K562 (cell line): ENCODE measurements at regions not wholly inside any gene's neighbourhood (a gene's known extent, or its start where the extent isn't known, plus 50 kb on each side); places are given as distances from the start of the nearest gene placed in this dataset.

Experiments
- ATAC-seq: fragments of 200-7000 bp; cut with Tn5 transposase; 3 replicates; pipeline ENCODE4 v1.9.1; 2020; ENCODE audit warnings: moderate library complexity
- BruUV-seq: library from RNA; stranded (reverse); fragments of 400-500 nt; replicated peaks from 2 replicates; lab custom pipeline; 2021; lab: Mats Ljungman, UMichigan
- CTCF ChIA-PET: fragments of 300-600 bp; formaldehyde crosslinking; extraction: SDS; loops from one replicate; lab custom pipeline; 2021; ENCODE audit warnings: low intra/inter-chr PET ratio; lab: Yijun Ruan, JAX
- POLR2A ChIA-PET: fragments of 300-600, 350-650 bp; sonication (Branson Sonifier 250); formaldehyde crosslinking; extraction: SDS; loops from one replicate; lab custom pipeline; 2021; ENCODE audit warnings: antibody characterized with exemption, inconsistent platforms; lab: Yijun Ruan, JAX
- DNase-seq, 4 experiments: peaks; one replicate each; pipeline versions ENCODE4 v3.0.0 to v3.0.0-alpha.2; 2011 to 2018; ENCODE audit warnings: low spot score in 3 of 4, mixed read lengths in 3 of 4; ENCODE audit errors: extremely low read depth in 1 of 4
- FAIRE-seq: peaks from 2 replicates; lab custom pipeline; 2011; peaks lifted over from hg19 to GRCh38; lab: Jason Lieb, UNC
- H2AFZ ChIP-seq: 2 replicates; pipeline ENCODE4 v1.6.0; 2011; ENCODE audit warnings: low read depth, low read length, control low read depth, inconsistent platforms
- H3K27ac ChIP-seq: fragments of 200-600 bp; 3 replicates; pipeline ENCODE4 v1.8.0; 2011; ENCODE audit warnings: low read depth, mild to moderate bottlenecking, control low read depth, inconsistent platforms, low read length, moderate library complexity, mixed read lengths; ENCODE audit errors: extremely low read depth
- H3K27me3 ChIP-seq, 2 experiments: fragments of 300-600 bp in 1 of 2; 2 replicates in 1 of 2; 3 replicates in 1 of 2; pipeline versions ENCODE4 v1.6.0 to v1.8.0; 2011; ENCODE audit warnings: inconsistent platforms in 2 of 2, low read length in 2 of 2, mild to moderate bottlenecking in 1 of 2, mixed read lengths in 1 of 2, moderate library complexity in 1 of 2; ENCODE audit not compliant: control insufficient read depth in 2 of 2, insufficient read depth in 2 of 2
- H3K36me3 ChIP-seq: fragments of 300-600 bp; 3 replicates; pipeline ENCODE4 v1.8.0; 2011; ENCODE audit warnings: mild to moderate bottlenecking, low read length, inconsistent platforms; ENCODE audit not compliant: control insufficient read depth, insufficient read depth
- H3K4me1 ChIP-seq, 2 experiments: fragments of 200-600 bp in 1 of 2; replicated peaks in 1 of 2; 2 replicates in 1 of 2; 3 replicates in 1 of 2; pipeline versions ENCODE4 v1.5.1 to v1.8.0; 2011; ENCODE audit warnings: inconsistent platforms in 2 of 2, low read length in 2 of 2, mild to moderate bottlenecking in 1 of 2, mixed read lengths in 1 of 2, moderate library complexity in 1 of 2; ENCODE audit not compliant: control insufficient read depth in 2 of 2, insufficient read depth in 2 of 2
- H3K4me2 ChIP-seq: 2 replicates; pipeline ENCODE4 v1.6.1; 2011; ENCODE audit warnings: low read length, control low read depth, inconsistent platforms, mixed read lengths; ENCODE audit not compliant: insufficient read depth
- H3K4me3 ChIP-seq: fragments of 200-600 bp; sonication (generic), shearing (Covaris generic); 2 replicates; pipeline ENCODE4 v1.5.1; 2016; ENCODE audit warnings: control low read depth, inconsistent platforms
- H3K79me2 ChIP-seq: fragments of 200-600 bp; 3 replicates; pipeline ENCODE4 v1.8.0; 2011; ENCODE audit warnings: low read length, inconsistent platforms; ENCODE audit not compliant: control insufficient read depth, insufficient read depth
- H3K9ac ChIP-seq, 2 experiments: 2 replicates each; pipeline versions ENCODE4 v1.6.0 to v1.6.1; 2011; ENCODE audit warnings: low read depth in 2 of 2, low read length in 2 of 2, control low read depth in 1 of 2, inconsistent platforms in 1 of 2, mild to moderate bottlenecking in 1 of 2, mixed read lengths in 1 of 2; ENCODE audit not compliant: insufficient read depth in 1 of 2
- H3K9me1 ChIP-seq: one replicate; pipeline ENCODE4 v1.6.0; 2011; ENCODE audit warnings: inconsistent platforms, mild to moderate bottlenecking, low read length, moderate library complexity; ENCODE audit not compliant: control insufficient read depth, insufficient read depth
- H3K9me3 ChIP-seq: replicated peaks from 2 replicates; pipeline ENCODE4 v1.5.1; 2011; ENCODE audit warnings: low read depth, low read length, inconsistent platforms; ENCODE audit not compliant: control insufficient read depth, insufficient read depth
- H4K20me1 ChIP-seq: replicated peaks from 2 replicates; pipeline ENCODE4 v1.6.1; 2011; ENCODE audit warnings: low read length, inconsistent platforms, mixed read lengths; ENCODE audit not compliant: control insufficient read depth, insufficient read depth
- ATF2 ChIP-seq: sonication (generic); formaldehyde crosslinking; IDR thresholded peaks from 2 replicates; pipeline ENCODE4 v1.8.1; 2022; ENCODE audit warnings: missing genetic modification reagents
- BACH1 ChIP-seq: fragments of 200-800 bp; sonication (Bioruptor generic); IDR thresholded peaks from 2 replicates; pipeline ENCODE4 v1.6.1; 2016; ENCODE audit warnings: missing genetic modification characterization, missing compliant biosample characterization
- BCOR ChIP-seq: fragments of 450-650 bp; IDR thresholded peaks from 2 replicates; pipeline ENCODE4 v1.6.1; 2016
- HMGXB4 ChIP-seq: sonication (generic); formaldehyde crosslinking; IDR thresholded peaks from 2 replicates; pipeline ENCODE4 v1.8.1; 2023; ENCODE audit warnings: mild to moderate bottlenecking, missing genetic modification reagents
- HNRNPLL ChIP-seq: fragments of 200-400 bp; formaldehyde crosslinking; IDR thresholded peaks from 2 replicates; pipeline ENCODE4 v1.6.1; 2017; ENCODE audit warnings: low read length, low read depth, mild to moderate bottlenecking; ENCODE audit not compliant: poor library complexity, severe bottlenecking
- KDM4B ChIP-seq, 2 experiments: fragments of 450-650 bp in 1 of 2; sonication (generic) in 1 of 2; IDR thresholded peaks; 2 replicates each; pipeline ENCODE4 v1.6.1; 2016 to 2017; ENCODE audit warnings: borderline replicate concordance in 2 of 2, antibody characterized with exemption in 1 of 2, low read depth in 1 of 2, mild to moderate bottlenecking in 1 of 2
- KDM5B ChIP-seq: fragments of 200-600 bp; sonication (generic); IDR thresholded peaks from 2 replicates; pipeline ENCODE4 v1.6.1; 2012; ENCODE audit warnings: low read depth, mild to moderate bottlenecking, moderate library complexity, low read length, control low read depth, inconsistent platforms; ENCODE audit not compliant: insufficient replicate concordance
- MIER1 ChIP-seq: fragments of 450-650 bp; IDR thresholded peaks from 2 replicates; pipeline ENCODE4 v1.6.1; 2016; ENCODE audit warnings: antibody characterized with exemption, mild to moderate bottlenecking, low read depth
- POLR2AphosphoS5 ChIP-seq: IDR thresholded peaks from 2 replicates; pipeline ENCODE4 v1.6.1; 2011; ENCODE audit warnings: mild to moderate bottlenecking, low read depth, low read length, moderate library complexity; ENCODE audit not compliant: control insufficient read depth, insufficient read depth
- RB1 ChIP-seq: fragments of 450-650 bp; IDR thresholded peaks from 2 replicates; pipeline ENCODE4 v1.6.1; 2017; ENCODE audit warnings: low read depth, mild to moderate bottlenecking
- RBM22 ChIP-seq: fragments of 200-400 bp; formaldehyde crosslinking; IDR thresholded peaks from 2 replicates; pipeline ENCODE4 v1.6.1; 2018; ENCODE audit warnings: low read length, low read depth; ENCODE audit not compliant: poor library complexity, severe bottlenecking
- ZNF395 ChIP-seq: fragments of 200-800 bp; sonication (Bioruptor generic); IDR thresholded peaks from 2 replicates; pipeline ENCODE4 v1.6.1; 2017; ENCODE audit warnings: missing genetic modification characterization, missing compliant biosample characterization
- ZNF586 ChIP-seq: fragments of 450-650 bp; formaldehyde crosslinking; conservative IDR thresholded peaks from 2 replicates; pipeline ENCODE4 v1.4.0; 2020; ENCODE audit warnings: mild to moderate bottlenecking, moderate library complexity
- WGBS: fragments of 100-300 bp; shearing (Covaris generic); methylation state at CpG from one replicate; pipeline ENCODE4 v1.1.6; 2016; ENCODE audit warnings: low coverage, mixed read lengths; ENCODE audit not compliant: insufficient coverage; ENCODE audit errors: missing lambda C conversion rate; 5-methylcytosine and 5-hydroxymethylcytosine counted together
- in situ Hi-C: fragments of 300-500 bp; cut with MboI; formaldehyde crosslinking; loops from 4 replicates; pipeline ENCODE4 v1.15.0; 2018; ENCODE audit warnings: inconsistent platforms, mixed read lengths
- intact Hi-C: fragments of 100-400 bp; cut with micrococcal nuclease; formaldehyde crosslinking; loops from 2 replicates; pipeline ENCODE4 v1.14.2; 2022
- TF ChIP-seq, protein P1 (sequence below): fragments of 450-650 bp; IDR thresholded peaks from 2 replicates; pipeline ENCODE4 v1.6.1; 2018; ENCODE audit warnings: mild to moderate bottlenecking, low read depth; ENCODE audit not compliant: partially characterized antibody

- intact Hi-C loops (no loop called here), in situ Hi-C loops (no loop called here)
- ATAC-seq (no peak), FAIRE-seq (no peak), DNase-seq (no peak)
- Histone ChIP-seq H3K9ac (no peak overlapping the region), H3K4me2 (no peak overlapping the region), H3K4me3 (no peak overlapping the region), H3K9me1 (no peaks in the 10 kb centered on the region), H3K9me3 (no peaks in the 10 kb centered on the region; the same call in 1 of the 2 replicates), H4K20me1 (no peaks in the 10 kb centered on the region), H3K36me3 (no peaks in the 10 kb centered on the region), H2AFZ (no peak overlapping the region), H3K27me3 (no peaks in the 10 kb centered on the region), H3K79me2 (no peaks in the 10 kb centered on the region), H3K4me1 (no peaks in the 10 kb centered on the region), H3K27ac (no peak overlapping the region)
- WGBS, result 0% methylated on average over 2 of the region's 2 CpGs
- ChIA-PET CTCF (no interaction called here), POLR2A (no interaction called here)
- BruUV-seq, result no TSS peak
- TF ChIP-seq POLR2AphosphoS5 (no peak), ZNF395 (CRISPR knock-in tag) (no peak), KDM5B (no peak), RBM22 (no peak), KDM4B (IDR thresholded peaks at IDR 0.05; ENCODE audit: borderline replicate concordance in 2 of 2, low read depth in 1 of 2) (no peak), ATF2 (CRISPR knock-in tag) (no peak), HMGXB4 (no peak), BCOR (no peak), MIER1 (no peak), BACH1 (tag) (no peak), ZNF586 (CRISPR knock-in tag) (no peak), HNRNPLL (no peak), RB1 (no peak)
- TF ChIP-seq, protein P1, sequence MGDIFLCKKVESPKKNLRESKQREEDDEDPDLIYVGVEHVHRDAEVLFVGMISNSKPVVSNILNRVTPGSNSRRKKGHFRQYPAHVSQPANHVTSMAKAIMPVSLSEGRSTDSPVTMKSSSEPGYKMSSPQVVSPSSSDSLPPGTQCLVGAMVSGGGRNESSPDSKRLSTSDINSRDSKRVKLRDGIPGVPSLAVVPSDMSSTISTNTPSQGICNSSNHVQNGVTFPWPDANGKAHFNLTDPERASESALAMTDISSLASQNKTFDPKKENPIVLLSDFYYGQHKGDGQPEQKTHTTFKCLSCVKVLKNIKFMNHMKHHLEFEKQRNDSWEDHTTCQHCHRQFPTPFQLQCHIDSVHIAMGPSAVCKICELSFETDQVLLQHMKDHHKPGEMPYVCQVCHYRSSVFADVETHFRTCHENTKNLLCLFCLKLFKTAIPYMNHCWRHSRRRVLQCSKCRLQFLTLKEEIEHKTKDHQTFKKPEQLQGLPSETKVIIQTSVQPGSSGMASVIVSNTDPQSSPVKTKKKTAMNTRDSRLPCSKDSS, result no peak
Measured at GRCh38 chr10:57905861-57906260, 361.8 kb downstream of the IPMK start.
